ENCODE measurements at regions not wholly inside any gene's neighbourhood (a gene's known extent, or its start where the extent isn't known, plus 50 kb on each side); places are given as distances from the start of the nearest gene placed in this dataset.

DNA sequence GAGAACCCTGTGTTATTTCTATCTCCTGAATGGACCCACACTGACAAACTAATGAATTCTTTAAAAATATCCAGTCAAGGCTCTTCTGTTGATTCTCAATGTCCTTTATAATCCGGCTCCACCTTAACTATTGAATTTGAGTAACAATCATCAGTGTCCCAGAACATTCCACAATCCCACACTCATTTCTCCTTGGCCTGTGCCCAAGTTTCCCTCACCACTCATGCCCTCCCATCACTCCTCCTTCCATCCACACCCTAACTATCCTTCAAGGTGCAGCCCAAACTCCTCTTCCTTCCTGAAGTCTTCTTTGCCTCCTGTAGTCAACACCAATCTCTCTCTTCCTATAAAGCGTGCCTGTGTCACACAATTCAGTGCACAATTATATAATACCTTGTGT is 106.1 kb downstream of the NUDT12 start:
- no peaks in the 10 kb centered on the region for H3K27me3 ChIP-seq (replicated peaks in 1 of 4; ENCODE audit: control extremely low read depth in 1 of 4, control insufficient read depth in 3 of 4, insufficient read depth in 4 of 4, low read length in 3 of 4)
- no peaks in the 10 kb centered on the region for H3K9me3 ChIP-seq (ENCODE audit: control extremely low read depth in 1 of 3, control insufficient read depth in 2 of 3, insufficient read depth in 1 of 3, low read length in 2 of 3)
- ATAC-seq (ENCODE audit: low read depth) (no peak), DNase-seq (no peak)
- H3K27me3 Mint-ChIP-seq = no peaks in the 10 kb centered on the region
- no peak for TF ChIP-seq EZH2 (IDR thresholded peaks at IDR 0.05; ENCODE audit: borderline replicate concordance, insufficient read depth, low read depth, low read length, poor library complexity, severe bottlenecking)
- TF ChIP-seq, protein P1, sequence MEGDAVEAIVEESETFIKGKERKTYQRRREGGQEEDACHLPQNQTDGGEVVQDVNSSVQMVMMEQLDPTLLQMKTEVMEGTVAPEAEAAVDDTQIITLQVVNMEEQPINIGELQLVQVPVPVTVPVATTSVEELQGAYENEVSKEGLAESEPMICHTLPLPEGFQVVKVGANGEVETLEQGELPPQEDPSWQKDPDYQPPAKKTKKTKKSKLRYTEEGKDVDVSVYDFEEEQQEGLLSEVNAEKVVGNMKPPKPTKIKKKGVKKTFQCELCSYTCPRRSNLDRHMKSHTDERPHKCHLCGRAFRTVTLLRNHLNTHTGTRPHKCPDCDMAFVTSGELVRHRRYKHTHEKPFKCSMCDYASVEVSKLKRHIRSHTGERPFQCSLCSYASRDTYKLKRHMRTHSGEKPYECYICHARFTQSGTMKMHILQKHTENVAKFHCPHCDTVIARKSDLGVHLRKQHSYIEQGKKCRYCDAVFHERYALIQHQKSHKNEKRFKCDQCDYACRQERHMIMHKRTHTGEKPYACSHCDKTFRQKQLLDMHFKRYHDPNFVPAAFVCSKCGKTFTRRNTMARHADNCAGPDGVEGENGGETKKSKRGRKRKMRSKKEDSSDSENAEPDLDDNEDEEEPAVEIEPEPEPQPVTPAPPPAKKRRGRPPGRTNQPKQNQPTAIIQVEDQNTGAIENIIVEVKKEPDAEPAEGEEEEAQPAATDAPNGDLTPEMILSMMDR (IDR thresholded peaks at IDR 0.05) = no peak
- CTCF ChIA-PET = no interaction called here
- no peak overlapping the region for H3K27ac ChIP-seq (ENCODE audit: low read length in 2 of 2)
- 93% methylated on average over 1 of the region's 2 CpGs for WGBS (ENCODE audit: insufficient coverage)
- no peaks in the 10 kb centered on the region for H3K9me3 Mint-ChIP-seq (ENCODE audit: insufficient read depth)
- no peaks in the 10 kb centered on the region for H3K36me3 ChIP-seq (replicated peaks in 1 of 2; ENCODE audit: control extremely low read depth in 1 of 2, control insufficient read depth in 1 of 2, extremely low read depth in 1 of 2, insufficient read depth in 2 of 2, low read length in 1 of 2)
- intact Hi-C loops (cut with micrococcal nuclease) = no loop called here
- H4K20me1 ChIP-seq (ENCODE audit: control insufficient read depth, insufficient read depth, low read length, poor library complexity, severe bottlenecking) = no peaks in the 10 kb centered on the region
- H3K27ac Mint-ChIP-seq = no peak overlapping the region
- no peak overlapping the region for H2AFZ ChIP-seq (ENCODE audit: insufficient read depth, low read depth, low read length, poor library complexity, severe bottlenecking)
- no peak overlapping the region for H3K9ac ChIP-seq (ENCODE audit: low read length)
- H3K4me2 ChIP-seq (replicated peaks; ENCODE audit: low read depth, low read length, poor library complexity, severe bottlenecking) = no peak overlapping the region
- H3K4me3 Mint-ChIP-seq = no peak overlapping the region
- H3K4me1 Mint-ChIP-seq = no peaks in the 10 kb centered on the region
- H3K79me2 ChIP-seq (ENCODE audit: control insufficient read depth, insufficient read depth, low read length) = no peaks in the 10 kb centered on the region
- POLR2A ChIA-PET = no interaction called here
- no peak overlapping the region for H3K4me3 ChIP-seq (ENCODE audit: control extremely low read depth in 1 of 5, extremely low read depth in 1 of 5, insufficient read depth in 1 of 5, low read depth in 2 of 5, low read length in 4 of 5)
- no peaks in the 10 kb centered on the region for H3K4me1 ChIP-seq (ENCODE audit: control insufficient read depth in 2 of 2, insufficient read depth in 2 of 2, low read length in 2 of 2)

DNA sequence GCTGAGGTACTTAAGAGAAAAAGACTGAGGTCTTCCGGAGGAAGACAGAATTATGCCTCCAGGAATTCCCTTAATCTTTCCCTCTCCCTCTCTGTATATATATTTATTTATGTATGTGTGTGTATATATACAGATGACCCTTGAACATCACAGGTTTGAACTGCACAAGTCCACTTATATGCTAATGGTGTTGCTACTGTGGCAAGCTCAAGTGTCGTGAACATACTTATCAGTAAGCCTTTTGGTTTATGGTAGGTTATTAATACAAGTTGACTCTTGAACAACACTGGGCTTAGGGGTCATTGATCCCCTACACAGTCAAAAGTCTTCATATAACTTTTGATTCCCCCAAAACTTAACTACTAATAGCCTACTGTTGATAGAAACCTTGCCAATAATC is 106.8 kb downstream of the NUDT12 start:
- TF ChIP-seq EZH2 (IDR thresholded peaks at IDR 0.05; ENCODE audit: borderline replicate concordance, insufficient read depth, low read depth, low read length, poor library complexity, severe bottlenecking) = no peak
- TF ChIP-seq, protein P1 (IDR thresholded peaks at IDR 0.05) = no peak
- CTCF ChIA-PET = no interaction called here
- no peak overlapping the region for H3K4me3 Mint-ChIP-seq

More for the DNA sequence above, 106.8 kb downstream of the NUDT12 start:
- no CpG with 5 or more reads among the region's 2 CpGs for WGBS (ENCODE audit: insufficient coverage)
- POLR2A ChIA-PET = no interaction called here
- no peaks in the 10 kb centered on the region for H3K36me3 ChIP-seq (replicated peaks in 1 of 2; ENCODE audit: control extremely low read depth in 1 of 2, control insufficient read depth in 1 of 2, extremely low read depth in 1 of 2, insufficient read depth in 2 of 2, low read length in 1 of 2)
- no peaks in the 10 kb centered on the region for H3K27me3 ChIP-seq (replicated peaks in 1 of 4; ENCODE audit: control extremely low read depth in 1 of 4, control insufficient read depth in 3 of 4, insufficient read depth in 4 of 4, low read length in 3 of 4)
- H2AFZ ChIP-seq (ENCODE audit: insufficient read depth, low read depth, low read length, poor library complexity, severe bottlenecking) = no peak overlapping the region
- no peaks in the 10 kb centered on the region for H3K79me2 ChIP-seq (ENCODE audit: control insufficient read depth, insufficient read depth, low read length)
- intact Hi-C loops (cut with micrococcal nuclease) = no loop called here
- Mint-ChIP-seq H3K9me3 (ENCODE audit: insufficient read depth) (no peaks in the 10 kb centered on the region), H3K27ac (no peak overlapping the region), H3K4me1 (no peaks in the 10 kb centered on the region), H3K27me3 (no peaks in the 10 kb centered on the region)
- H3K9ac ChIP-seq (ENCODE audit: low read length) = no peak overlapping the region
- ATAC-seq (ENCODE audit: low read depth) = no peak
- no peak overlapping the region for H3K4me3 ChIP-seq (ENCODE audit: control extremely low read depth in 1 of 5, extremely low read depth in 1 of 5, insufficient read depth in 1 of 5, low read depth in 2 of 5, low read length in 4 of 5)
- H3K9me3 ChIP-seq (ENCODE audit: control extremely low read depth in 1 of 3, control insufficient read depth in 2 of 3, insufficient read depth in 1 of 3, low read length in 2 of 3) = no peaks in the 10 kb centered on the region
- H3K27ac ChIP-seq (ENCODE audit: low read length in 2 of 2) = no peak overlapping the region
- H3K4me1 ChIP-seq (ENCODE audit: control insufficient read depth in 2 of 2, insufficient read depth in 2 of 2, low read length in 2 of 2) = no peaks in the 10 kb centered on the region
- DNase-seq = no peak
- no peak overlapping the region for H3K4me2 ChIP-seq (replicated peaks; ENCODE audit: low read depth, low read length, poor library complexity, severe bottlenecking)
- no peaks in the 10 kb centered on the region for H4K20me1 ChIP-seq (ENCODE audit: control insufficient read depth, insufficient read depth, low read length, poor library complexity, severe bottlenecking)
